Astrocyte (in vitro differentiated cells and primary cell): ENCODE measurements at regions not wholly inside any gene's neighbourhood (a gene's known extent, or its start where the extent isn't known, plus 50 kb on each side); places are given as distances from the start of the nearest gene placed in this dataset.

Experiments
- EZH2 ChIP-seq: IDR thresholded peaks from 2 replicates; pipeline ENCODE4 v1.6.1; 2012; ENCODE audit warnings: mild to moderate bottlenecking, low read length, inconsistent platforms; ENCODE audit not compliant: insufficient read depth
- TF ChIP-seq, protein P1 (sequence below): IDR thresholded peaks from 2 replicates; pipeline ENCODE4 v1.5.1; 2011; ENCODE audit warnings: low read depth, mild to moderate bottlenecking, inconsistent platforms, low read length, moderate library complexity; ENCODE audit not compliant: insufficient read depth

DNA sequence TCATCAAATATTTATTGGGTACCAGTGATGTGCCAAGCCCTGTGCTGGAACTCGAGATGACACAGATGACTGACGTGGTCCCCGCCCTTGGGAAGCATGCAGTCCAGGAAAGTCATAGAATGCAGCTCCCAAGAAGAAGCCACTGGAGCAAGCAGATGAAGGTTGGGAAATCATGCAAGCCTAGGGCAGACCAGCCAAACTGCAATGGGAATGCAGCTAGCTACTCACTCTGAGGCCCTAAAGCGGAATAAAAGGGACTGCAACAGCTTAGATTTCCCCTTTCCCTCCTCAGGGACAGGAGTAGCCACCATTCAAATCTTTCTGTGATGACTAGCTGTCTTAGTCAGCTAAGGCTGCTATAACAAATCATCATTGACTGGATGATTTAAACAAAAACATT, 152.2 kb downstream of the MAFB start:
- TF ChIP-seq, protein P1, sequence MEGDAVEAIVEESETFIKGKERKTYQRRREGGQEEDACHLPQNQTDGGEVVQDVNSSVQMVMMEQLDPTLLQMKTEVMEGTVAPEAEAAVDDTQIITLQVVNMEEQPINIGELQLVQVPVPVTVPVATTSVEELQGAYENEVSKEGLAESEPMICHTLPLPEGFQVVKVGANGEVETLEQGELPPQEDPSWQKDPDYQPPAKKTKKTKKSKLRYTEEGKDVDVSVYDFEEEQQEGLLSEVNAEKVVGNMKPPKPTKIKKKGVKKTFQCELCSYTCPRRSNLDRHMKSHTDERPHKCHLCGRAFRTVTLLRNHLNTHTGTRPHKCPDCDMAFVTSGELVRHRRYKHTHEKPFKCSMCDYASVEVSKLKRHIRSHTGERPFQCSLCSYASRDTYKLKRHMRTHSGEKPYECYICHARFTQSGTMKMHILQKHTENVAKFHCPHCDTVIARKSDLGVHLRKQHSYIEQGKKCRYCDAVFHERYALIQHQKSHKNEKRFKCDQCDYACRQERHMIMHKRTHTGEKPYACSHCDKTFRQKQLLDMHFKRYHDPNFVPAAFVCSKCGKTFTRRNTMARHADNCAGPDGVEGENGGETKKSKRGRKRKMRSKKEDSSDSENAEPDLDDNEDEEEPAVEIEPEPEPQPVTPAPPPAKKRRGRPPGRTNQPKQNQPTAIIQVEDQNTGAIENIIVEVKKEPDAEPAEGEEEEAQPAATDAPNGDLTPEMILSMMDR, result no peak
- TF ChIP-seq EZH2, result no peak
